Mesothelial cell of epicardium (in vitro differentiated cells): ENCODE measurements at regions not wholly inside any gene's neighbourhood (a gene's known extent, or its start where the extent isn't known, plus 50 kb on each side); places are given as distances from the start of the nearest gene placed in this dataset.
"Not testable (repeated sequence)": the region's sequence is repeated elsewhere in the genome, so short reads cannot be mapped to it uniquely, and the experiment has no call there.

Source experiments
- DNase-seq, 2 experiments: peaks; one replicate each; pipeline ENCODE4 v3.0.0; 2021; ENCODE audit warnings: low spot score in 2 of 2; ENCODE audit not compliant: unreplicated experiment in 2 of 2
- H3K27ac Mint-ChIP-seq: 2 replicates; pipeline ENCODE4 v1.8.0; 2021; ENCODE audit warnings: mixed read lengths
- H3K27me3 Mint-ChIP-seq: 2 replicates; pipeline ENCODE4 v1.8.0; 2021; ENCODE audit warnings: low read depth, mixed read lengths
- H3K36me3 Mint-ChIP-seq: 2 replicates; pipeline ENCODE4 v1.8.0; 2021; ENCODE audit warnings: mixed read lengths
- H3K4me1 Mint-ChIP-seq: 2 replicates; pipeline ENCODE4 v1.8.0; 2021; ENCODE audit warnings: mixed read lengths
- H3K4me3 Mint-ChIP-seq: 2 replicates; pipeline ENCODE4 v1.8.0; 2021; ENCODE audit warnings: mild to moderate bottlenecking, moderate library complexity, mixed read lengths
- H3K9me3 Mint-ChIP-seq: 2 replicates; pipeline ENCODE4 v1.8.0; 2021; ENCODE audit warnings: mixed read lengths
- TF ChIP-seq, protein P1 (sequence below): fragments of 200-600 bp; sonication (generic); IDR thresholded peaks from one replicate; pipeline ENCODE4 v1.5.0; 2021; ENCODE audit warnings: antibody characterized with exemption; ENCODE audit not compliant: unreplicated experiment

DNA sequence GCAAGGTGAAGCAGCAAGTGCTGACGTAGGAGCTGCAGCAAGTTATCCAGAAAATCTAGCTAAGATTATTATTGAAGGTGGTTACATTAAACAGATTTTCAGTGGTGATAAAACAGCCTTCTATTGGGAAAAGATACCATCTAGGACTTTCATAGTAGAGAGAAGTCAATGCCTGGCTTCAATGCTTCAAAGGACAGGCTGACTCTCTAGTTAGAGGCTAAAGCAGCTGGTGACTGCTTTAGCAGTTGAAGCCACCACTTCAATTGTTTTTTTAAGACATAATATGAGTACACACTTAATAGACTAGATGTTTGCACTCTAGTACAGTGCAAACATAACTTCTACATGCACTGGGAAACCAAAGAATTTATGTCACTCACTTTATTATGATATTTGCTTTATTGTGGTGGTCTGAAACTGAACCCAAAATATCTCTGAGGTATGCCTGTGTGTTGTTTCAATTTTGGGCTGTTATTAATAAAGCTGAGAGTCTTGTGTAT lies 1026.9 kb upstream of the FOXG1 start:
- TF ChIP-seq, protein P1, sequence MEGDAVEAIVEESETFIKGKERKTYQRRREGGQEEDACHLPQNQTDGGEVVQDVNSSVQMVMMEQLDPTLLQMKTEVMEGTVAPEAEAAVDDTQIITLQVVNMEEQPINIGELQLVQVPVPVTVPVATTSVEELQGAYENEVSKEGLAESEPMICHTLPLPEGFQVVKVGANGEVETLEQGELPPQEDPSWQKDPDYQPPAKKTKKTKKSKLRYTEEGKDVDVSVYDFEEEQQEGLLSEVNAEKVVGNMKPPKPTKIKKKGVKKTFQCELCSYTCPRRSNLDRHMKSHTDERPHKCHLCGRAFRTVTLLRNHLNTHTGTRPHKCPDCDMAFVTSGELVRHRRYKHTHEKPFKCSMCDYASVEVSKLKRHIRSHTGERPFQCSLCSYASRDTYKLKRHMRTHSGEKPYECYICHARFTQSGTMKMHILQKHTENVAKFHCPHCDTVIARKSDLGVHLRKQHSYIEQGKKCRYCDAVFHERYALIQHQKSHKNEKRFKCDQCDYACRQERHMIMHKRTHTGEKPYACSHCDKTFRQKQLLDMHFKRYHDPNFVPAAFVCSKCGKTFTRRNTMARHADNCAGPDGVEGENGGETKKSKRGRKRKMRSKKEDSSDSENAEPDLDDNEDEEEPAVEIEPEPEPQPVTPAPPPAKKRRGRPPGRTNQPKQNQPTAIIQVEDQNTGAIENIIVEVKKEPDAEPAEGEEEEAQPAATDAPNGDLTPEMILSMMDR: no peak
- H3K4me1 Mint-ChIP-seq: peaks cover 2% of the 10 kb centered on the region
- H3K27me3 Mint-ChIP-seq: no peaks in the 10 kb centered on the region
- no peak overlapping the region for H3K4me3 Mint-ChIP-seq
- no peak overlapping the region for H3K27ac Mint-ChIP-seq
- no peak for DNase-seq
- peaks cover 10% of the 10 kb centered on the region for H3K9me3 Mint-ChIP-seq
- H3K36me3 Mint-ChIP-seq: no peaks in the 10 kb centered on the region

DNA sequence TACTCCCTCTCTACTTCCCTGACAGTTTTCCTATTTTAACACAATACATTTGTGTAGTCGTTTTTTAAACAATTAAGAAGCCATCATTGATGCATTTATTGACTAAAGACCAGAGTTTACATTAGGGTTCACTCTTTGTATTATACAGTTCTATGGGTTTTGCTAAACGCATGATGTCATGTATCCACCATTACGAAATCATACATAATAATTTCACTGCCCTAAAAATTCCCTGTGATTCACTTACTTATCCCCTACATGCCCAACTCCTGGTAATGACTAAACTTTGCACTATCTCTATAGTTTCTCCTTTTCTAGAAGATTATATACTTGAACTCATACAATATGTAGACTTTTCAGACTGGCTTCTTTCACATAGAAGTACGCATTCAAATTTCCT lies 1016.5 kb upstream of the FOXG1 start:
- TF ChIP-seq, protein P1: no peak
- Mint-ChIP-seq H3K9me3 (no peaks in the 10 kb centered on the region), H3K4me1 (no peaks in the 10 kb centered on the region), H3K36me3 (no peaks in the 10 kb centered on the region), H3K27me3 (no peaks in the 10 kb centered on the region), H3K27ac (no peak overlapping the region), H3K4me3 (no peak overlapping the region)
- no peak for DNase-seq

DNA sequence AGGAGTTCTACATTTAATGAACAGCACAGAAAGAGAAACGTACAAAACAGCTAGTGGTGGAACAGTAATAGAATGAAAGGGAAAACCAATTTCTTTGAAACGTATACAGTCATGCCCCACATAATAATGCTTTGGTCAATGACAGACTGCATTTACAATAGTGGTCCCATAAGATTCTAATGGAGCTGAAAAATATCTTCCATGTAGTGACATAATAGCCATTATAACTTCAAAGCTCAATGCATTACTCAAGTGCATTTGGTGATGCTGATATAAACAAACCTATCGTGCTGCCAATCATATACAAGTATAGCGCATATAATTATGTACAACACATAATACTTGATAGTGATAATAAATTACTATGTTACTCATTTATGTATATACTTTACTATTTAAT lies 1008.9 kb upstream of the FOXG1 start:
- not testable (repeated sequence) for H3K36me3 Mint-ChIP-seq, H3K27ac Mint-ChIP-seq, H3K4me3 Mint-ChIP-seq, H3K4me1 Mint-ChIP-seq, DNase-seq, H3K27me3 Mint-ChIP-seq
- peaks cover 19% of the 10 kb centered on the region for H3K9me3 Mint-ChIP-seq

DNA sequence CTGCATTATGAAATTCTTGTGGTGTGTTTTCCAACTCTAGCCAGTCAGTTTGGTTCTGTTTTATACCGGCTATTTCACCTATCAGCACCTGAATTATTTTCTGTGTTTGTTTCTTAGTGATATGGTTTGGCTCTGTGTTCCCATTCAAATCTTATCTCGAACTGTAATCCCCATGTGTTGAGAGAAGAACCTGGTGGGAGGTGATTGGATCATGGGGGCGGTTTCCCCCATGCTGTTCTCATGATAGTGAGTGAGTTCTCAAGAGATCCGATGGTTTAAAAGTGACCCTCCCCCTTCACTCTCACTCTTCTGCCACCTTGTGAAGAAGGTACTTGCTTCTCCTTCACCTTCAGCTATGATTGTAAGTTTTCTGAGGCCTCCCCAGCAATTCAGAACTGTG lies 1006.2 kb upstream of the FOXG1 start:
- H3K36me3 Mint-ChIP-seq, DNase-seq, H3K4me3 Mint-ChIP-seq, H3K27me3 Mint-ChIP-seq, H3K4me1 Mint-ChIP-seq, H3K27ac Mint-ChIP-seq: not testable (repeated sequence)
- H3K9me3 Mint-ChIP-seq: peaks cover 40% of the 10 kb centered on the region

DNA sequence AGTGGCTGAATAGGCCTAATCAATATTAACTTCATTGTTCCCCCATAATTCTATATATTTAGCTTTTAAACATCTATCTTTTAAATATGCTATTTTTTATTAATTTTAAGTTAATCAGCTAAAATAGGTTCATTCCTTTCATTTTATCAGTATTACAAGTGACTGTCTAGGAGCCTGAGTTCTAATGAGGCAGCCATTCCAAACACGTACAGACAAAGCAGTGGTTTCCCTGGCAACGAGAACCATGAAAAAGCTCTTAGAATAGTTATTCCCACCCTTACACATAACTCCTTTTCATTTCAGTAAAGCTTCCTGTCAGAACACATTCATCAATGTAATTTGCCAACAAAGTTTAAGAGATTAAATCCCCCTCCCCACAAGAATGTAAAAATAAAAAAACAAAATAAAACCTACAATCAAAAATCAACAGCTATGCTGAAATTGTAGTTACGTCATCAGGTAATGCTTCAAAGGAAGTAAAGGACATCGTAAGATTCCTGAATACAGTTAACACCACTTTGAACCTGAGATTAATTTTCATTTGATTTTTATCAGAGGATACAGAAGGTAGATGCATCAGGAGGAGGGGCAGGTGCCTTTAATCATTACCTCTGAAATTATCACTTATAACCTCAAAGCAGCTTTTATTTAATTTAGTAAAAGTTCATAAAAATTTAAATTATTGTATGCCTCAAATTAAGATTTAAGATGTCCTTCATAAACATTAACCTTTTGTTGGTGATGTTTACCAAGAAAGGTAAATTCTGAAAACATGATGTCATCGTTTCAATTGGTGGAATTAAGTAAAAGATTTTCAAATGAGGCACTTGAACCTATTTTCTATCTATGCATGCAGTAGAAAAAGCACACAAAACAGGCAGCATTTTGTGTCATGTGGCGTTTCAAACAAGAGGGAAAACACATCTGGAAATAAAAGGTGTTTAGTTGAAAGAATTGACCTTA lies 967.2 kb upstream of the FOXG1 start:
- not testable (repeated sequence) for H3K27me3 Mint-ChIP-seq, H3K4me3 Mint-ChIP-seq, H3K36me3 Mint-ChIP-seq, DNase-seq
- H3K9me3 Mint-ChIP-seq: peaks cover 22% of the 10 kb centered on the region
- H3K27ac Mint-ChIP-seq: peak overlapping the region; percentile 92
- H3K4me1 Mint-ChIP-seq: peaks cover 21% of the 10 kb centered on the region

DNA sequence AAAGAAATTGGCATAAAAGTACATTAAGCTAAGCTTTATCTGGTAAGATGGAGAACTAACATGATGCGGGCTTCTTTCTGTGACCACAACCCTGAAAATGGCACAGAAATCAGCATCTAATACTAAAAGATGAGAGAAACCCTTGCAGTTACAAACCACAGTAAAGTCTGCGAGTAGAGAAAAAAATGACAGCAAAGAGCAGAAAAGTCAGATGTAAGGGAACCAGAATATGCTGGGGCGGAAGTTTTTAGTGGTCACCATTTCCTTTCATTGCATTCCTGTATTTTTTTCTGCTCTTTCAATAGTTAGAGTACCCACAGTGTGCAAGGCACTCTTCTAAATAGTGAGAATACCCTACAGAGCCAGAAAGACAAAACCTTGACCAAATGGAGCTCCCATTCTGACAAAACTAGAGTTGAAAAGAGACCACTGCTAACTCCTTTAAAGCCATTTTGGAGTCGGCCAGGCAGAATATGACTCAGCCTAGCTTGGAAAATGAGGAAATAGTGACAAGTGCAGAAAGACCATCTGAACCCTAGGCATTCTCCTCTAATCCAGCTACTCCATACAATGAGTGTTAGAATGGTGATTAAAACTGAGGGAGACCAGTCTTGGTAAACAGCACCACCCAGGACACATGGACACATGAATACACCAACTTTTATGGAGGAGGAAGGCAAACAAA lies 948.7 kb upstream of the FOXG1 start:
- peaks cover 13% of the 10 kb centered on the region for H3K4me1 Mint-ChIP-seq
- H3K9me3 Mint-ChIP-seq: peaks cover 20% of the 10 kb centered on the region
- H3K4me3 Mint-ChIP-seq, H3K27ac Mint-ChIP-seq, DNase-seq, H3K27me3 Mint-ChIP-seq: not testable (repeated sequence)
- H3K36me3 Mint-ChIP-seq: peaks cover 10% of the 10 kb centered on the region

DNA sequence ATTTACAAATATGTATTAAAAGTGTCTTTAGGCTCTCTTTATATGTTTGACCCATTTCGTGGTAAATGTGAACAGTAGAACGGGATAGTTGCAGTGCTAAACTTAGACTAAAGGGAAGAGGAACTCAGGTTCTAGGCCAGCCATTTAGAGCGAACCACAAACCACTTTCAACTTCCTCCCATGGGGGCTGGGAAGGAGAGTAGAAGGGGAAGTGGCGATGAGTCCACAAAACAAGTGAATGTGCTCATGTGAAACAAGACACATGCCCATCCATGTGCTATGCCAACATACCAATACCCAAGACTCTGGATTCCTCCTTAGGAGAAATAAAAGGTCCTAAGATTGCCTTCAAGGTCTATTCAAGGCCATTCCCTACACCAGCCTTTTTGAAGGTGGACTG lies 940.4 kb upstream of the FOXG1 start:
- not testable (repeated sequence) for H3K4me3 Mint-ChIP-seq, H3K27me3 Mint-ChIP-seq, H3K36me3 Mint-ChIP-seq

DNA sequence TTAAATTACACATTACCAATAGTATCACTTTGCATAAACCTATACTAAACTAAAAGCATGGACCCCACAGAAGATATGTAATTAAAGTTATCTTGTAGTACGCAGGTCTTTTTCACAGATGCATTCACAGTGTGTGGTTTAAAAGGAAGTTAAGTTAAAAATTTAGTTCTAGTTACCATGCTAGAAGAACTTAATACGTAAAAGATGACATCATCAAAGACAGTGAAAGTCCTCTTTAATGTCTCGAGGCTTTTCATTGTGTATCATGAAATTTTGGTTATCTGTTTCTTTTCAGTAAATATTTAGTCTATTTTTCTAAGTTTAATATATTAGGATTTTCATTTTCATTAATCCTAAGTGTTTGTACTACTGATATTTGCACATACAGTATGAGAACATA lies 934.6 kb upstream of the FOXG1 start:
- not testable (repeated sequence) for H3K27ac Mint-ChIP-seq, DNase-seq, H3K4me3 Mint-ChIP-seq, H3K4me1 Mint-ChIP-seq, H3K9me3 Mint-ChIP-seq, H3K36me3 Mint-ChIP-seq, H3K27me3 Mint-ChIP-seq

More for the DNA sequence above, 940.4 kb upstream of the FOXG1 start:
- peaks cover 11% of the 10 kb centered on the region for H3K9me3 Mint-ChIP-seq
- H3K4me1 Mint-ChIP-seq, H3K27ac Mint-ChIP-seq, DNase-seq: not testable (repeated sequence)

DNA sequence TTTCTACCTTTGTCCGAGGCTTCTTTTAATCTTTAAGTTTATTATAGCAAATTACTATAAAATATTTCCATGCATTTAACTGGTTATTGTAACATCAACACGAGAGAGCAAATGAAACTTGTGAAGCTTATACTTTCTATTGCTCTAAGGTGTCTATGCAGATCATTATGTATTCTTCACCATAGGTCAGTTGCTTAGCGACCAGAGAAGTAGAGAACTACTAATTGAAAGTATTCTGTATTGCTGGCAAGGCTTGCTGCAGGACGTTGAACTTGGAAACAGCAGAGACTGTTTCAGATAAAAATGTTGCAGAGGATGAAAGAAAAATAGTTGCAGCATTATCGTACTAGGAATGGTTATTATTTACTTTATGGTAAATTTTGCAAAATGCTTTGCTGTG lies 933.6 kb upstream of the FOXG1 start:
- H3K9me3 Mint-ChIP-seq, DNase-seq, H3K4me3 Mint-ChIP-seq, H3K27ac Mint-ChIP-seq, H3K36me3 Mint-ChIP-seq, H3K27me3 Mint-ChIP-seq, H3K4me1 Mint-ChIP-seq: not testable (repeated sequence)
